ENCODE measurements at regions not wholly inside any gene's neighbourhood (a gene's known extent, or its start where the extent isn't known, plus 50 kb on each side); places are given as distances from the start of the nearest gene placed in this dataset.

GRCh38 chr7:156224833-156225225 is 412.6 kb upstream of the SHH start:
- Histone ChIP-seq H3K36me3 (ENCODE audit: control insufficient read depth, insufficient read depth, low read length) (no peaks in the 10 kb centered on the region), H3K27ac (ENCODE audit: low read length) (no peak overlapping the region), H3K9me3 (ENCODE audit: control insufficient read depth, insufficient read depth, low read depth, low read length) (peaks cover 9% of the 10 kb centered on the region; the same call in 1 of the 2 replicates), H3K27me3 (ENCODE audit: control insufficient read depth, insufficient read depth, low read length) (no peaks in the 10 kb centered on the region), H3K4me1 (ENCODE audit: control insufficient read depth, insufficient read depth, low read length) (no peaks in the 10 kb centered on the region), H3K4me3 (ENCODE audit: low read depth in 2 of 2, low read length in 2 of 2) (no peak overlapping the region)
- no peak for DNase-seq (ENCODE audit: low read depth, low spot score)
- in situ Hi-C loops (cut with HindIII; ENCODE audit: low pct_unique_long_range_greater_than_20kb, low sequenced_read_pairs), result no loop called here
- no TSS peak for BruUV-seq (replicated peaks)
- ChIA-PET POLR2A (no interaction called here), CTCF (no interaction called here)
- no peak for ATAC-seq
- TF ChIP-seq, protein P1, sequence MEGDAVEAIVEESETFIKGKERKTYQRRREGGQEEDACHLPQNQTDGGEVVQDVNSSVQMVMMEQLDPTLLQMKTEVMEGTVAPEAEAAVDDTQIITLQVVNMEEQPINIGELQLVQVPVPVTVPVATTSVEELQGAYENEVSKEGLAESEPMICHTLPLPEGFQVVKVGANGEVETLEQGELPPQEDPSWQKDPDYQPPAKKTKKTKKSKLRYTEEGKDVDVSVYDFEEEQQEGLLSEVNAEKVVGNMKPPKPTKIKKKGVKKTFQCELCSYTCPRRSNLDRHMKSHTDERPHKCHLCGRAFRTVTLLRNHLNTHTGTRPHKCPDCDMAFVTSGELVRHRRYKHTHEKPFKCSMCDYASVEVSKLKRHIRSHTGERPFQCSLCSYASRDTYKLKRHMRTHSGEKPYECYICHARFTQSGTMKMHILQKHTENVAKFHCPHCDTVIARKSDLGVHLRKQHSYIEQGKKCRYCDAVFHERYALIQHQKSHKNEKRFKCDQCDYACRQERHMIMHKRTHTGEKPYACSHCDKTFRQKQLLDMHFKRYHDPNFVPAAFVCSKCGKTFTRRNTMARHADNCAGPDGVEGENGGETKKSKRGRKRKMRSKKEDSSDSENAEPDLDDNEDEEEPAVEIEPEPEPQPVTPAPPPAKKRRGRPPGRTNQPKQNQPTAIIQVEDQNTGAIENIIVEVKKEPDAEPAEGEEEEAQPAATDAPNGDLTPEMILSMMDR (IDR thresholded peaks at IDR 0.05), result no peak
- TF ChIP-seq POLR2AphosphoS5 (IDR thresholded peaks at IDR 0.05; ENCODE audit: low read depth, low read length) (no peak), TCF7L2 (IDR thresholded peaks at IDR 0.05; ENCODE audit: low read depth, low read length) (no peak), SIN3A (IDR thresholded peaks at IDR 0.05; ENCODE audit: borderline replicate concordance, insufficient read depth, low read depth, low read length) (no peak)
- TF ChIP-seq, protein P2, sequence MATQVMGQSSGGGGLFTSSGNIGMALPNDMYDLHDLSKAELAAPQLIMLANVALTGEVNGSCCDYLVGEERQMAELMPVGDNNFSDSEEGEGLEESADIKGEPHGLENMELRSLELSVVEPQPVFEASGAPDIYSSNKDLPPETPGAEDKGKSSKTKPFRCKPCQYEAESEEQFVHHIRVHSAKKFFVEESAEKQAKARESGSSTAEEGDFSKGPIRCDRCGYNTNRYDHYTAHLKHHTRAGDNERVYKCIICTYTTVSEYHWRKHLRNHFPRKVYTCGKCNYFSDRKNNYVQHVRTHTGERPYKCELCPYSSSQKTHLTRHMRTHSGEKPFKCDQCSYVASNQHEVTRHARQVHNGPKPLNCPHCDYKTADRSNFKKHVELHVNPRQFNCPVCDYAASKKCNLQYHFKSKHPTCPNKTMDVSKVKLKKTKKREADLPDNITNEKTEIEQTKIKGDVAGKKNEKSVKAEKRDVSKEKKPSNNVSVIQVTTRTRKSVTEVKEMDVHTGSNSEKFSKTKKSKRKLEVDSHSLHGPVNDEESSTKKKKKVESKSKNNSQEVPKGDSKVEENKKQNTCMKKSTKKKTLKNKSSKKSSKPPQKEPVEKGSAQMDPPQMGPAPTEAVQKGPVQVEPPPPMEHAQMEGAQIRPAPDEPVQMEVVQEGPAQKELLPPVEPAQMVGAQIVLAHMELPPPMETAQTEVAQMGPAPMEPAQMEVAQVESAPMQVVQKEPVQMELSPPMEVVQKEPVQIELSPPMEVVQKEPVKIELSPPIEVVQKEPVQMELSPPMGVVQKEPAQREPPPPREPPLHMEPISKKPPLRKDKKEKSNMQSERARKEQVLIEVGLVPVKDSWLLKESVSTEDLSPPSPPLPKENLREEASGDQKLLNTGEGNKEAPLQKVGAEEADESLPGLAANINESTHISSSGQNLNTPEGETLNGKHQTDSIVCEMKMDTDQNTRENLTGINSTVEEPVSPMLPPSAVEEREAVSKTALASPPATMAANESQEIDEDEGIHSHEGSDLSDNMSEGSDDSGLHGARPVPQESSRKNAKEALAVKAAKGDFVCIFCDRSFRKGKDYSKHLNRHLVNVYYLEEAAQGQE (IDR thresholded peaks at IDR 0.05; ENCODE audit: insufficient read depth in 1 of 2, low read depth in 2 of 2, low read length in 1 of 2), result no peak
- intact Hi-C loops (cut with micrococcal nuclease; ENCODE audit: unreplicated experiment), result no loop called here

DNA sequence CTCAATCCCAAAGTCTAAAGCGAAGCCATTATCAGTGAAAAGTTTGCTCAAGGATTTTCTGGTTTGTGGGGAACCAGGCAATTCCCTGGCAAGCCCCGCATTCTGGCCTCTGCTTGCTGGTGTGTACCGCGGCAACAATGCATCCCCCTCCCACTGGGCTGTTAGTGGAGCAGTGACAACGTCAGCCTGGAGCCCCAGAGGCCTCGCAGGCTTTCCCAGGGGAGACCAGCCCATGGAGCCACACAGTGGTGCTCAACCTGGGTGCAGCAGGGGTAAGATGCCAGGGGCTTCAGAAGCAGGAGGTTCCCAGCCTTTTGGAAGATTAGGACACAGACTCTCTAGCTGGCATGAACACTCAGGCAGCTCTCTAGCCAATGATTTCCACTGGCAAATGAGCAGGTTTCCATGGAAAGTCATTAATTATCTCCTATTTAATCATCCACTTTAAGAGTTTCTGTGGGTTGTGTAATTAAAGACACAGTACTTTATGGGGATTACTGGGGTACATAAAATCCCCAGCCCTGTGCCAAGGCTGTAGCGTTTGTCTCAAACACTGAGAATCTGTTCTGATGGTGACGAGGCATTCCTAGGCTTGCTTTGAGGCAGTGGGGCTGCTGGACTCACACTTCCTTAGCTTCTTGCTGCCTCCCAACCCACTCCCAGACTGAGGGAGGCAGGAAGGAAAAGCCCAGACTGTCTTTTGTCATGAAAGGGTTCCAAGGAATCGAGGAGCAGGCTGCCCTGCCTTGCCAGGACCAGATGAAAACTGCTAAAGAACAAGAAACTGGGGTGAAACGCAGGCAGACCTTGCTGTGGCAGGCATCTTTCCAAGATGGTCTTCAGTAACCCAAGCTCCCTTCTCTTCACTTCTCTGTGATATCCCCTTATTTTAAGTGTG is 411.9 kb upstream of the SHH start:
- Histone ChIP-seq H3K36me3 (ENCODE audit: control insufficient read depth, insufficient read depth, low read length) (no peaks in the 10 kb centered on the region), H3K4me3 (ENCODE audit: low read depth in 2 of 2, low read length in 2 of 2) (no peak overlapping the region), H3K27ac (ENCODE audit: low read length) (no peak overlapping the region), H3K4me1 (ENCODE audit: control insufficient read depth, insufficient read depth, low read length) (no peaks in the 10 kb centered on the region), H3K27me3 (ENCODE audit: control insufficient read depth, insufficient read depth, low read length) (no peaks in the 10 kb centered on the region), H3K9me3 (ENCODE audit: control insufficient read depth, insufficient read depth, low read depth, low read length) (peaks cover 9% of the 10 kb centered on the region; the same call in 1 of the 2 replicates)
- no peak for ATAC-seq
- BruUV-seq (replicated peaks), result no TSS peak
- in situ Hi-C loops (cut with HindIII; ENCODE audit: low pct_unique_long_range_greater_than_20kb, low sequenced_read_pairs) (no loop called here), intact Hi-C loops (cut with micrococcal nuclease; ENCODE audit: unreplicated experiment) (no loop called here)
- POLR2A ChIA-PET, result no interaction called here
- TF ChIP-seq TCF7L2 (IDR thresholded peaks at IDR 0.05; ENCODE audit: low read depth, low read length) (no peak), POLR2AphosphoS5 (IDR thresholded peaks at IDR 0.05; ENCODE audit: low read depth, low read length) (no peak)
- CTCF ChIA-PET, result no interaction called here
- no peak for DNase-seq (ENCODE audit: low read depth, low spot score)

GRCh38 chr7:156222611-156223010 is 410.3 kb upstream of the SHH start:
- DNase-seq (ENCODE audit: low read depth, low spot score) (no peak), ATAC-seq (no peak)
- H3K4me1 ChIP-seq (ENCODE audit: control insufficient read depth, insufficient read depth, low read length), result no peaks in the 10 kb centered on the region
- CTCF ChIA-PET, result no interaction called here
- BruUV-seq (replicated peaks), result no TSS peak
- no peaks in the 10 kb centered on the region for H3K36me3 ChIP-seq (ENCODE audit: control insufficient read depth, insufficient read depth, low read length)
- in situ Hi-C loops (cut with HindIII; ENCODE audit: low pct_unique_long_range_greater_than_20kb, low sequenced_read_pairs), result no loop called here
- POLR2A ChIA-PET, result no interaction called here
- H3K27me3 ChIP-seq (ENCODE audit: control insufficient read depth, insufficient read depth, low read length), result 0 out of 2 replicates have a peak, but pooled peaks cover 3% of the 10 kb centered on the region
- intact Hi-C loops (cut with micrococcal nuclease; ENCODE audit: unreplicated experiment), result no loop called here
- H3K27ac ChIP-seq (ENCODE audit: low read length), result no peak overlapping the region
- no peak for TF ChIP-seq SIN3A (IDR thresholded peaks at IDR 0.05; ENCODE audit: borderline replicate concordance, insufficient read depth, low read depth, low read length)
- TF ChIP-seq TCF7L2 (IDR thresholded peaks at IDR 0.05; ENCODE audit: low read depth, low read length), result no peak
- no peak for TF ChIP-seq POLR2AphosphoS5 (IDR thresholded peaks at IDR 0.05; ENCODE audit: low read depth, low read length)
- TF ChIP-seq, protein P1 (IDR thresholded peaks at IDR 0.05), result no peak
- TF ChIP-seq, protein P2 (IDR thresholded peaks at IDR 0.05; ENCODE audit: insufficient read depth in 1 of 2, low read depth in 2 of 2, low read length in 1 of 2), result no peak
- H3K9me3 ChIP-seq (ENCODE audit: control insufficient read depth, insufficient read depth, low read depth, low read length), result 0 out of 2 replicates have a peak, but pooled peaks cover 3% of the 10 kb centered on the region
- H3K4me3 ChIP-seq (ENCODE audit: low read depth in 2 of 2, low read length in 2 of 2), result no peak overlapping the region

Measured in Panc1 (cell line).